Amygdala (tissue), 56 donors: ENCODE measurements at regions not wholly inside any gene's neighbourhood (a gene's known extent, or its start where the extent isn't known, plus 50 kb on each side); places are given as distances from the start of the nearest gene placed in this dataset.
A peak's percentile ranks its signal among the peaks of the same experiment; 100 is the strongest.

Source experiments
- DNase-seq, 56 donors: peaks; one replicate each; lab custom pipeline; 2025; lab: John Stamatoyannopoulos, UW

- DNase-seq, result no peak
These were observed 62.3 kb upstream of the DAPL1 start for GRCh38 chr2:158732573-158733429.

GRCh38 chr2:158733430-158733755 is 61.7 kb upstream of the DAPL1 start:
- DNase-seq, result no peak

- DNase-seq, result no peak
These were observed 60.7 kb upstream of the DAPL1 start for GRCh38 chr2:158734442-158734841.

- DNase-seq, result no peak
These were observed 59.1 kb upstream of the DAPL1 start for GRCh38 chr2:158735822-158736580.

- no peak for DNase-seq
These were observed 56.8 kb upstream of the DAPL1 start for GRCh38 chr2:158738363-158738762.

- no peak for DNase-seq
These were observed 55.0 kb upstream of the DAPL1 start for GRCh38 chr2:158740127-158740526.

- DNase-seq, result no peak
These were observed 54.5 kb upstream of the DAPL1 start for GRCh38 chr2:158740621-158741020.

- DNase-seq, result no peak
These were observed 53.5 kb upstream of the DAPL1 start for GRCh38 chr2:158741625-158742024.

- DNase-seq, result no peak
These were observed 52.6 kb upstream of the DAPL1 start for GRCh38 chr2:158742536-158742935.

GRCh38 chr2:158743466-158743865 is 51.7 kb upstream of the DAPL1 start:
- no peak for DNase-seq

- no peak for DNase-seq
These were observed 51.2 kb upstream of the DAPL1 start for GRCh38 chr2:158743879-158744278.

- peak in 50 of 56 donors; percentile 7 to 81 (median 52) for DNase-seq
These were observed 49.9 kb upstream of the DAPL1 start for GRCh38 chr2:158745067-158745865.
